ENCODE measurements at regions not wholly inside any gene's neighbourhood (a gene's known extent, or its start where the extent isn't known, plus 50 kb on each side); places are given as distances from the start of the nearest gene placed in this dataset.

DNA sequence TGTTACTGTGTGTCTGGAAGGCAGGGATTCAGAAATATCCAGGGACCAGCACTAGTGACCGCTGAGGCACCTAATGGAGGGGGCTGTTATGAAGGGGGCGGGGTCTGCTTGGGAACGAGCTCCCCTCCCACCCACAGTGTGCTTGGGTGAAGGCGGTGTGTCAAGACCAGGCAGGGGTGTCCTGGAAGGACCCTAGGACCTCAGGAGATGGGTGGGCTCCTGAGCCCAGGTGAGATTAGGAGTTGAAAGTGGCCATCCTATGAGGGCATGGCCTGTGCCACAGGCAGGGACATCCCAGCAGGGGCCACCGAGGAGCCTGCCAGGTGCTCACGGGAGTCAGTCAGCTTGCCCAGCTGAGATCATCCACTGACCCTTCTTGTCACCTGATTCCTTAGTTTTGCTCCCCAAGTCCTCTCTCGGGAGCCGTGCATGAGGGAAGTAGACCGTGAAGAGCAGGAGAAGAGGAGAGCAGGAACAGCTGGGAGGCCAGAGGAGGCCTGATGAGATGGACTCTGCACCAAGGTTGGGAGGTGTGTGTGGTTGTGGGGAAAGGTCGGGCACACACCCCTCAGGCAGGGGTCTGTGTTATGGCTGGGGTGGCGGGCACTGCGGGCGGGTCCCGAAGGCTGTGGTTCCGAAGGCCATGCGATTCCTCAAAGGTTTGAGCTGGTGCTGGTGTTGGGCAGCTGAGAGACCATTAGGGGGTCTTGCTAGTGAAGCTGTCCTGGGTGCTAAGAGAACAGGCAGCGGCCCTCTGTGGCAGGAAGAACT is 180.9 kb upstream of the HS6ST1 start:
- H3K36me3 ChIP-seq (ENCODE audit: insufficient read depth, low read length), result no peaks in the 10 kb centered on the region
- no peak overlapping the region for H3K9ac ChIP-seq (ENCODE audit: low read length)
- H3K4me3 ChIP-seq (ENCODE audit: low read depth in 1 of 2, low read length in 2 of 2), result no peak overlapping the region
- peaks cover 0 to 2% of the 10 kb centered on the region in 2 donors for H3K27me3 ChIP-seq (ENCODE audit: control insufficient read depth in 1 of 2, insufficient read depth in 2 of 2, low read length in 2 of 2)
- H3K9me3 ChIP-seq (ENCODE audit: low read length), result no peaks in the 10 kb centered on the region
- H3K27ac ChIP-seq (ENCODE audit: low read depth, low read length), result no peak overlapping the region
- H3K4me1 ChIP-seq (ENCODE audit: insufficient read depth, low read length), result no peaks in the 10 kb centered on the region

DNA sequence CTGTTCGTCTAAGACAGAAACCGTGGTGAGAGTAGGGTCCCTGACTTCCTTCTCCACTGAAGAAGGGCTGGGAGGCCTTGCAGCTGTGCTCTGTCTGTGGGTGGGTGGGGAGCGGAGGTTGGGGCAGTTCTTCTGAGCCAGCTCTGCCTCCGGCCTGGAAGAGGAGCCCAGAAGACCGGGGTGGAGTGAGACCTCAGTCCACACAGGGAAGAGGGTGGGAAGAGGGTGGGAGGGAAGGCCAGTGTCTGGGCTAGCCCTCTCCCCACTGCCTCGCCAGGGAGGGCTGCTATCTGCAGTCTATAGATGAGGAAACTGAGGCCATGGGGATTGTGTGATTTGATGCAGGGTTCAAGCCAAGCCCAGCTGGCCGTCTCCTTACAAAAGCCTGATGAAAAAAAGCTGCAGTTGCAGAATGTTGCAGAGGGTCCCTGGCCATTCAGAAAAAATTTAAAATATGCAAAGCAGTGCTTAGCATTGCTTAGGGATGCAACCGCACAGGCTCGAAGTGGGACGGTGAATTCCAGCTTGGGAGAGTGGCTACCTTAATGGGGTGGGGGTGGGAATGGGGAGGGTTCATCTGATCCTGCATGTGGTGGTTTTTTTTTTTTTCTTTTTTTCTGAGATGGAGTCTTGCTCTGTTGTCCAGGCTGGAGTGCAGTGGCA is 181.6 kb upstream of the HS6ST1 start:
- H3K36me3 ChIP-seq (ENCODE audit: insufficient read depth, low read length), result no peaks in the 10 kb centered on the region
- no peak overlapping the region for H3K9ac ChIP-seq (ENCODE audit: low read length)
- no peak overlapping the region for H3K27ac ChIP-seq (ENCODE audit: low read depth, low read length)
- no peaks in the 10 kb centered on the region for H3K4me1 ChIP-seq (ENCODE audit: insufficient read depth, low read length)
- peaks cover 0 to 4% of the 10 kb centered on the region in 2 donors for H3K27me3 ChIP-seq (ENCODE audit: control insufficient read depth in 1 of 2, insufficient read depth in 2 of 2, low read length in 2 of 2)
- no peaks in the 10 kb centered on the region for H3K9me3 ChIP-seq (ENCODE audit: low read length)
- no peak overlapping the region for H3K4me3 ChIP-seq (ENCODE audit: low read depth in 1 of 2, low read length in 2 of 2)

DNA sequence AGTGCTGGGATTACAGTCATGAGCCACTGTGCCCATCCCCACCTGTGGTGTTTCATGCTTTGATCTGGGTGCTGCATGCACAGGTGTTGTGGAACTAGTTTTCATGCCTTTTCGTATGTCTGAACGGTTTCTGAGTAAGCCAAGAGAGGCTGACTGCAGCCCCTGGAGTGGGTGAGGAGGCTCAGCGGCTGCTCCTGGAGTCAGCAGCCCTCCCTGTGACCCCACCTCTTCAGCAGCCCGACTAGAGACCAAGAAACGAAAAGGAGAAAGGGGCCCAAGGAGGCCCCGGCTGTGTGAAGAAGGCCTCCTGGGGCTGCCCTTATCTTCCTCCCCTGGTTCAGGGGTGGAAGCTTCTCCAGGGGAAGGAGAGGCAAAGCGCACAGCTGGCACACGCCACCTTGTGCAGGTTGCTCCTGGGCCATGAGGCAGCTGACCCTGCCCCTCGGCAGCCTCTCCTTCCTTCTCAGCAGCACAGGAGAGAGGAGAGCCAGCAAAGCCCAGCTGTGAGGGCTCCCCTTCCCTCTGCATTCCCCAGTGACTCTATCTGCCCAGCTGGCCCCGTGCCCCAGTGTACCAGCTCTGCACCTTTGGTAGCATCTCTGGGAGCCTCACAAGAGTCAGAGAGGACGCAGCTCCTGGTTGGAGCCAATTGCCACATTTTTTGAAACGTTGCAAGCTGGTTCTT is 182.5 kb upstream of the HS6ST1 start:
- Histone ChIP-seq H3K9me3 (ENCODE audit: low read length) (no peaks in the 10 kb centered on the region), H3K4me1 (ENCODE audit: insufficient read depth, low read length) (no peaks in the 10 kb centered on the region), H3K9ac (ENCODE audit: low read length) (no peak overlapping the region), H3K36me3 (ENCODE audit: insufficient read depth, low read length) (no peaks in the 10 kb centered on the region), H3K27me3 (ENCODE audit: control insufficient read depth in 1 of 2, insufficient read depth in 2 of 2, low read length in 2 of 2) (peaks cover 0 to 4% of the 10 kb centered on the region in 2 donors), H3K4me3 (ENCODE audit: low read depth in 1 of 2, low read length in 2 of 2) (no peak overlapping the region), H3K27ac (ENCODE audit: low read depth, low read length) (no peak overlapping the region)

DNA sequence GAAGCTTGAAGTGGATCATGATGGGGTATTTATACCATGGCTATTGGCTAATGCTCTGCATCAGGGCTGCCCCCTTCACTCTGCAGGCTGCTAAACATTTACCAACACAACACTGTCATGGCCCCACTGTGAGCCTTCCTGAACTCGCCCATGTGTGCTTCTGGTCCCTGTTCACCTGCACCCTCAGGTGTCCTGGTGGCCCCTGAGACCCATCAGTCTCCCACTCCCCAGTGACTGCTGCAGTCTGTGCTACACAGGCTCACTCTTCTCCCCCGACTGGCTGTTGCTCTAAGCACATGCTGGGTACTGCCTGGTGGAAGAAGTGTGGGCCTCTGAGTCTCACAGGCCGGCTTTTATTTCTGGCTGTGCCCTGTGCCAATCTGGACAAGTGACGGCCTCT is 183.0 kb upstream of the HS6ST1 start:
- no peak overlapping the region for H3K4me3 ChIP-seq (ENCODE audit: low read depth in 1 of 2, low read length in 2 of 2)
- H3K9me3 ChIP-seq (ENCODE audit: low read length), result no peaks in the 10 kb centered on the region
- no peaks in the 10 kb centered on the region for H3K36me3 ChIP-seq (ENCODE audit: insufficient read depth, low read length)
- H3K9ac ChIP-seq (ENCODE audit: low read length), result no peak overlapping the region
- H3K27ac ChIP-seq (ENCODE audit: low read depth, low read length), result no peak overlapping the region
- peaks cover 0 to 4% of the 10 kb centered on the region in 2 donors for H3K27me3 ChIP-seq (ENCODE audit: control insufficient read depth in 1 of 2, insufficient read depth in 2 of 2, low read length in 2 of 2)
- no peaks in the 10 kb centered on the region for H3K4me1 ChIP-seq (ENCODE audit: insufficient read depth, low read length)

DNA sequence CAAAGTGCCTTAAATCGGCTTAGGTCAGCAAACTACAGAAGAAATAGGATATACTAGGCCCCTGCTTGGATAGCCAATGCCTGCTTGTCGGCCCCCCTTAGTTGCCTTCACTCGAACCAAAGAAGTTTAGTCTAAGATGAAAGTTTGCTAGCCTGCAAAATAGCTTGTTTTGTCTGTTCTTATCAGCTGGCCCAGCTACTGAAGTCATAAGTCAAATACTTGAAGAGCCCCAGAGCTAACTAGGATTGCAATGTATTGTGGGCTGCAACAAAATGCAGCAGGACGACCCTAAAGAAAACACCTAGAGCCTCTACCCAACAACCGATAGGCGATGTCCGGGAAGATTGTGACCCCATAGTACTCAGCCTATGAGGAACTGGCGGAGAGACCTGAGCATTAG is 183.5 kb upstream of the HS6ST1 start:
- Histone ChIP-seq H3K36me3 (ENCODE audit: insufficient read depth, low read length) (no peaks in the 10 kb centered on the region), H3K9ac (ENCODE audit: low read length) (no peak overlapping the region), H3K27me3 (ENCODE audit: control insufficient read depth in 1 of 2, insufficient read depth in 2 of 2, low read length in 2 of 2) (peaks cover 0 to 4% of the 10 kb centered on the region in 2 donors), H3K4me1 (ENCODE audit: insufficient read depth, low read length) (no peaks in the 10 kb centered on the region), H3K4me3 (ENCODE audit: low read depth in 1 of 2, low read length in 2 of 2) (no peak overlapping the region), H3K9me3 (ENCODE audit: low read length) (no peaks in the 10 kb centered on the region), H3K27ac (ENCODE audit: low read depth, low read length) (no peak overlapping the region)

DNA sequence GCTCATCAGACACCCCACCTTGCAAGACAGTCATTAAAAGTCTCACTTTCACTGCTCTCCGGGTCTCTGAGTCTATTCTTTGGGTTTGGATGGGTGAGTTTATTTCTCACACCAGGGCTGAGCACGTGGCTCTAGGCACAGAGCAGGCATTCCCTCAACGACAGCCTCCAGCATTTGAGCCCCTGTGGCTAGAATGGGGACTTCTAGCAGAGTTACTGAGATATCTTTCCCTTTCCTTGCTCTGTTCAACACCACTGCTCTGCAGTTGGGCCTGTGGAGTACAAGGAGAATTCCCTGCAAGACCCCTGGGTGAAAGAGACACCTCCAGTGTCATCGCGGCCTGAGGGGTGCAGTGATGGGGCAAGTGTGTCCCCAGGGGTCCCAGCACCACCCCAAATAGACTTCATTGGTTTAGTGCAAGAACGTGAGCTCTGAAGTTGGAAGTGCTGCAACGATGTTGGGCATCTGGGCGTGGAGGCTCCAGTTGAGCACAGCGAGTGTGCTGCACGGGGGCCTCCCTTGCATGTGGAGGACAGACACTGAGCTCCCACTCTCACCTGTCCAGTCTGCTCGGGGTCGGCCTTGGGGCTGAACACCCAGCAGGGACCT is 184.1 kb upstream of the HS6ST1 start:
- Histone ChIP-seq H3K27ac (ENCODE audit: low read depth, low read length) (no peak overlapping the region), H3K4me1 (ENCODE audit: insufficient read depth, low read length) (no peaks in the 10 kb centered on the region), H3K4me3 (ENCODE audit: low read depth in 1 of 2, low read length in 2 of 2) (no peak overlapping the region), H3K9ac (ENCODE audit: low read length) (no peak overlapping the region), H3K9me3 (ENCODE audit: low read length) (no peaks in the 10 kb centered on the region), H3K36me3 (ENCODE audit: insufficient read depth, low read length) (no peaks in the 10 kb centered on the region), H3K27me3 (ENCODE audit: control insufficient read depth in 1 of 2, insufficient read depth in 2 of 2, low read length in 2 of 2) (peaks cover 0 to 4% of the 10 kb centered on the region in 2 donors)

DNA sequence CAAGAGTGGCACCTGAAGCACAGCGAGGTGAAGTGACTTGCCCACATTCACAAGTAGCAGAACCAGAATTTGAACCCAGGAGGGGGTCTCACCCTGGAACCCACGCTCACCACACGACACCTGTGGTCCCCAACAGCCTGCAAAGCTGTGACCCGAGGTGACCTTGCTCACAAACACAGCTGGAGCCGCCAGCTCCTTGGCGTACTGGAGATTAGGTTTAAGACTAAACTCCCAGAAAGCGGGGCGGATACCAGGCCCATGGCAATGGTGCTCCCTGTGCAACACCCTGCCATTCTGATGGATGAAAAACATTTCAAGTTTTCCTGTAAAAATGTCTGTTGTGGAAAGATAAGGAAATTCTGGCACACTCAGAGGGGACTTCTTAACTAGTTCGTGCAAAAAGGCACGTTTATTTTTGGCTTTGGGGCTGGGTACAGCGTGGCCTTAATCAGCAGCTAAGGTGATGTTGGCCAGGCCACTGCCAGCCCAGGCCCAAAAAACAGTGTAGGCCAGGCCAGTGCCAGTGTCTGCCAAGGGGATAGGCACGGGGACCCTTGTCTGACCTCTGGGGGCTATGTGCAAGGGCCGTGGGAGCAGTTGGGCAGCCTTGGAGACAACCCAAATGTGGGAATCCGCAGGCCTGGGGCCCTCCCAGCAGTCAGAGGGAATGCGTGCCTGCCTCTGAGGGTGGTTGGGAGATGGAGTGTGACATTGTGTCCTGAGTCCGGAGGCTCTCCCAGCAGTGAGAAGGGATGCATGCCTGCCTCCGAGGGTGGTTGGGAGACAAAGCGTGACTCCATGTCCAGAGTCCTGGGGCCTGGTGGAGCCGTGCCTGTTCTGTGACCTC is 185.0 kb upstream of the HS6ST1 start:
- H3K27me3 ChIP-seq (ENCODE audit: control insufficient read depth in 1 of 2, insufficient read depth in 2 of 2, low read length in 2 of 2), result peaks cover 0 to 4% of the 10 kb centered on the region in 2 donors
- no peak overlapping the region for H3K4me3 ChIP-seq (ENCODE audit: low read depth in 1 of 2, low read length in 2 of 2)
- H3K27ac ChIP-seq (ENCODE audit: low read depth, low read length), result no peak overlapping the region
- no peaks in the 10 kb centered on the region for H3K36me3 ChIP-seq (ENCODE audit: insufficient read depth, low read length)
- no peaks in the 10 kb centered on the region for H3K9me3 ChIP-seq (ENCODE audit: low read length)
- no peak overlapping the region for H3K9ac ChIP-seq (ENCODE audit: low read length)
- H3K4me1 ChIP-seq (ENCODE audit: insufficient read depth, low read length), result no peaks in the 10 kb centered on the region

DNA sequence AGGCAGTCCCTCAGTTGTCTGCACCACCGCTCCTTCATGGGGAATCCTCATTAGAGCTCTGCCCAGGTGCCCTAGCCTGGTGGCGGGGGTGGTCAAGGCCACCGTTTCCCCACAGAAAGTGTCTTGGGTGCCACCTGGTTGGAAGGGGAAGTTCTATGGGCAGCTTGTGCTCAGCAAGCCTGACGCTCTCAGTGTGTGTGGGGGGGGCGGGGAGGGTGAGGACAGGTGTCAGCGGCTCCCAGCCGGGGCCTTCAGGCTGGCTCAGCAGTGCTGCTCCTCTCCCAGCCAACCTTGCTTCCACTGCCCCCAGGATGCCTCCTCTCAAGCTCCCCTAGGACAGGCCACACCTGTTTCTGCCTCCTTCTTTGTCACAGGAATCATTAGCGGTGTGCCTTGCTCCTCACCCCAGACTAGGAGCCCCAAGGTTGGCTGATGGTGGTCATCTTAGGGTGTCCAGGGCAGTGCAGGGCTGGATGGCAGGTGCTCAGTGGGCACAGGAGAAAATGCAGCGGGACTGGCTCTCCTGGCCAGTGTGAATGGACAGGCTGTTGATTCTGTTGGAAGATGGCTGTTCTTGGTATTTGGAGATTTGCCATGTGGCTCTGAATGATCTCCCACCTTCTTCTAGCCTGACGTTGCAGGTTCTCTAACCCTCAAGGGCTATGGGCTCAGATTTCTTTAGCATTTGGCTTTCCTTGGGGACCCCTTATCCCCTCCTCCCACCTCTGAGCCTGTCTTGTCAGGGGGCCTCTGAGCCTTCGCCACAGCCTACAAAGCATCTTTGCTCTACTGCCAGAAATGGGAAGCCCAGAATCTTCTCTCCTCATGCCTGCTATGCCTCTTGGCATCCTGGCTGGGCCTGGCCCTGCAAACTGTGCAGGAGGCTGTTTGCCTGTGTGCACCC is 185.8 kb upstream of the HS6ST1 start:
- H3K4me1 ChIP-seq (ENCODE audit: insufficient read depth, low read length), result no peaks in the 10 kb centered on the region
- no peaks in the 10 kb centered on the region for H3K9me3 ChIP-seq (ENCODE audit: low read length)
- no peak overlapping the region for H3K9ac ChIP-seq (ENCODE audit: low read length)
- no peak overlapping the region for H3K27ac ChIP-seq (ENCODE audit: low read depth, low read length)
- no peaks in the 10 kb centered on the region for H3K36me3 ChIP-seq (ENCODE audit: insufficient read depth, low read length)
- H3K4me3 ChIP-seq (ENCODE audit: low read depth in 1 of 2, low read length in 2 of 2), result no peak overlapping the region
- H3K27me3 ChIP-seq (ENCODE audit: control insufficient read depth in 1 of 2, insufficient read depth in 2 of 2, low read length in 2 of 2), result peaks cover 0 to 4% of the 10 kb centered on the region in 2 donors

DNA sequence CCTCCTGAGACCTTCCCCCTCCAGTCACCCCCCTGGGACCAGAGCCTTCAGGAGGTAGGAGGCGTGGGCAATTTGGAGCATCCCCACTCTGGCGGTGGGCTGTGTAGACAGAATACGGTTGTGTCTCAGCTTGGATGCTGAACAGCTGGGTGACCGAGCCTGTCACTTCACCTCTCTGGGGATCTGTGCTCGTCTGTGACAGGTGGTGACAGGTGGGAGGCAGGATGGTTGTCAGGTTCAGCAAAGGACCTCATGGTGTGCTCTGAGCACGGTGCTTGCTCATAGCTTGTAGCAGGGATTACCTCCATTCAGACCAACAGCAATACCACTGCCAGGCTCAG is 186.5 kb upstream of the HS6ST1 start:
- Histone ChIP-seq H3K4me3 (ENCODE audit: low read depth in 1 of 2, low read length in 2 of 2) (no peak overlapping the region), H3K4me1 (ENCODE audit: insufficient read depth, low read length) (no peaks in the 10 kb centered on the region), H3K27ac (ENCODE audit: low read depth, low read length) (no peak overlapping the region), H3K36me3 (ENCODE audit: insufficient read depth, low read length) (no peaks in the 10 kb centered on the region), H3K9me3 (ENCODE audit: low read length) (no peaks in the 10 kb centered on the region), H3K9ac (ENCODE audit: low read length) (no peak overlapping the region), H3K27me3 (ENCODE audit: control insufficient read depth in 1 of 2, insufficient read depth in 2 of 2, low read length in 2 of 2) (peaks cover 0 to 4% of the 10 kb centered on the region in 2 donors)

Measured in muscle layer of colon (tissue), 2 donors.